HK-2 (cell line): ENCODE measurements at regions not wholly inside any gene's neighbourhood (a gene's known extent, or its start where the extent isn't known, plus 50 kb on each side); places are given as distances from the start of the nearest gene placed in this dataset.

Source experiments
- DNase-seq: peaks from one replicate; pipeline ENCODE4 v3.0.0-alpha.2; 2018; ENCODE audit not compliant: unreplicated experiment

DNA sequence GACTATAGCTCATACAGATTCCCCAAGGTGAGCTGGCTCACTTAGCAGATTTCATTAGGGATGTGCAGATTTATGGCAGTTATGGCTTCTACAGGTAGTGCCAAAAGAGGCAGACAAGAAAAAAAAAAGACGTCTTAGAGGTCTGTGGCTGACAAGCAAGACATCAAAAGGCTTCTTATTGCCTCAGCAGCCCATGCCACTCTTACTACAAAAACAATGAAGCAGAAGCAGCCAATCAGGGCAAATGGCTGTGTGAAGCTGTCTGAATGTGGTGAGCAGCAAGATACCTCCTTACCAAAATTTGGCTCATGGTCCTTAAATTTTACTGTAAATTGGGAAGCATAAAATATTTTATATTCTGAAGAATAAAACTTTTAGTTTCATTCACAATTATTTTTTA lies 557.5 kb upstream of the GOLIM4 start:
- DNase-seq = no peak

DNA sequence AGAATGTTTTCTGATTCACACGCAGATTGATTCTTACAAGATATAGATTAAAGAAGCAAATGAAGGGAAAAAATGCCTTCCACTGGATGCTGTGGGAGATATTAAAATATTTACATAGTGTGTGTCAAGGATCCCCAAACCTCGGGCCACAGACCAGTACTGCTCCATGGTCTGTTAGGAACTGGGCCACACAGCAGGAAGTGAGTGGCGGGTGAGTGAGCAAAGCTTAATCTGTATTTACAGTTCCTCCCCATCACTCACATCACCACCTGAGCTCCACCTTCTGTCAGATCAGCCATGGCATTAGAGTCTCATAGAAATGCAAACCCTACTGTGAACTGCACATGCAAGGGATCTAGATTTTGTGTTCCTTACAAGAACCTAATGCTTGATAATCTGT lies 552.6 kb upstream of the GOLIM4 start:
- DNase-seq = no peak

DNA sequence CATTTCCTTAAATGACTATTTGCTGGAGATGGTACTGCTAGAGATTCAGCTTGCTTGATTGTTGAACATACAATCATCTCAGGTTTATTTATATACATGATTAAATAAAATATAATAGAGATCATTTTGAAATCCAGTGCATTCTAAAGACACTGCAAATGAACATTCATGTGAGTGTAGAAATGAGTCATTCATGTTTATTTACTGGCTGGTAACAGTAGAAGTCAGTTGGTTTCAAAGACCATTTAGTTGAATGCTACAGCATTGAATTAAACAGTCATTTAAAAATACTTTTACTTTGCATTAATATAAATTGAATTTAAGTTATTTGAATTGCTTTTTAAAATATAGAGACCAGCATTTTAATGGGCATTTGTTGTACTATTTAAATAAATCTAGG lies 551.9 kb upstream of the GOLIM4 start:
- no peak for DNase-seq

DNA sequence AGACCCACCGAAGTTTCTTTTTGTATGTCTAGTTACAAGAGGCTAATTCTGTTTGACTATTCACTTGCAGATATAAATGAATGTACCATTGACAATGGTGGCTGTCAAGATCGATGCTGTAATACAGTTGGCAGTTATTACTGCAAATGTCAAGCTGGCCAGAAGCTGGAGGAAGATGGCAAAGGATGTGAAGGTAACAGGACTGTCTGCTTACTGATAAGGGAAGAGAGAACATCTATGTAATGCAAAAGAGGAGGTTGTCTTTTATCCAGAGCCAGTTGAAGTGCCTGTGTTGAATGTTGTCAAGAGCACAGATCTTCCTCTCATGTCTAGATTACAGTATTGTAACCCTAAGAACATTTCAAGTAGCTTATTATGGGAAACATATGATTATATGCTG lies 549.5 kb upstream of the GOLIM4 start:
- no peak for DNase-seq

DNA sequence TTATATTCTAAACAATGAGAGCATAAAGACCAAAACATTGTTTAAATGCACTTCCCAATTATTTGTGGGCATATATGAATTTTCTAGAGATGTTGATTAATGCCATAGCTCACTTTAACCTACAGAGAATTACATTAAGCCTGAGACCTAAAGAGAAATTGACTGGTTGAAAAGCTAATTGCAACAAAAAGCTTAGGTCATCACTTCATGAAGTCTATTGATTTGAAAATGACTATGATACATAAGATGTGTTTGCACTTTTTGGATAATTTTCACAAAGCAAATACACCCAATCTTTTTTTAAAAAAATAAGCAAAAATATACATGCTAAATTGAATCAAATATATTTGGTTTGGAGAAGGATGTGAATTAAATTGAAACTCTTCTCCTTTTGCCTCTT lies 532.8 kb upstream of the GOLIM4 start:
- DNase-seq = no peak

DNA sequence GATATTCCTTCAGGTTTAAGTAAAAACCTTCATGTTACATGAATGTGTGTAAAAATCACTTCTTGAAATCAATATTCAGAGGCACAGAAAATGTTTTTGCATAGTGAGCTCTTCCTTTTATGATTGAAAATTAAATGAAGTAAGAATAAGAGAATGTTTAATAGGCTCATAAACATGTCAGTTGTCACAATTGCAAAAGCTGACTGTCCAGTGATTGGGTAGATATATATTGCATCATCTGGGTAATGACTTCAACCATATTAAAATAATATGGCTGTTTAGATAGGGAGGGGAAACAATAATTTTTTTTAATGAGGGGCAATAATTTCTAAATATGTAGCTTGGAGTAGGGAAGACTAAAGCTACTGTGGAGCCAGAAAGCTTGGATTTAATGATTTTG lies 529.8 kb upstream of the GOLIM4 start:
- DNase-seq = no peak

DNA sequence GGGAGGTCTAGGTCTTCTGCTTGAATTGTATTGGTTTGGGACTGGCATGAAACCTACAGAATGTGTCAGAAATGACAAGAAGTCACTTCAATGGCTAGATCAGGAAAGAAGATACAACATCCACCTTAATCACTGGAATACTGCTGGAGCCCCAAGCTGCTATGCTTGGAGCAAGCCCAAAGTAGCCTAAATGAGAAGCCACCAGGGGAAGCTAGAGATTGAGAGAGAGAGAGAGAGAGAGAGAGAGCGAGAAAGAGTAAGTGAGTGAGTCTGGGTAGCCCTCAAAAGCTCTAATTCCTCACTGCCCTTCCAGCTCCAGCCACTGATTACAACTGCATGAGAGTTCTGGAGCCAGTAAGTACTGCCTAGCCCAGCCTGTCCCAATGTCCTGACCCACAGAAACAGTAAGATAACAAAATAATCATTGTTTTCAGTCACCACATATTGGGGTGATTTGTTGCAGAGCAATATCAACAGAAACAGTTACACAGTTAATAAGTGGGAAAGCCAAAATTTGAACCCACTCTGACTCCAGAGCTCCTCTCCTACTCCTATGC lies 529.2 kb upstream of the GOLIM4 start:
- DNase-seq = no peak

DNA sequence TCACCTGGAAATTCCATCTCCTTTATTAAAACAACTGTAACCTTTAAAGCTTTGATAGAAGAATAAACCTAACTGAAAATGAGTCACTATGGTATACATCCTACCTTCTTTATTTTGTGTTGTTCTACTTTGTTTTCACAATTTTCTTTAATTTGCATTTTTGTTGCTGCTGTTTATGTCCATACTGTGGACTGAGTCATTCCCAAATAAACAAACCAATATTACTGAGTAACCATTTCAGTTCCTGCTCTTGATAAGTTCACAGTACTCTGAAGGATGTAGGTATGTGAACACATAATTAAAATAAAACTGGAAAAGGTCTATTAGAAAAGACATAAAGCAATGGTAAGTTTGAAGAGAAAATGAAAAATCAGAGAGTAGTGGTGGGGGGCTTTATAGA lies 528.5 kb upstream of the GOLIM4 start:
- no peak for DNase-seq

DNA sequence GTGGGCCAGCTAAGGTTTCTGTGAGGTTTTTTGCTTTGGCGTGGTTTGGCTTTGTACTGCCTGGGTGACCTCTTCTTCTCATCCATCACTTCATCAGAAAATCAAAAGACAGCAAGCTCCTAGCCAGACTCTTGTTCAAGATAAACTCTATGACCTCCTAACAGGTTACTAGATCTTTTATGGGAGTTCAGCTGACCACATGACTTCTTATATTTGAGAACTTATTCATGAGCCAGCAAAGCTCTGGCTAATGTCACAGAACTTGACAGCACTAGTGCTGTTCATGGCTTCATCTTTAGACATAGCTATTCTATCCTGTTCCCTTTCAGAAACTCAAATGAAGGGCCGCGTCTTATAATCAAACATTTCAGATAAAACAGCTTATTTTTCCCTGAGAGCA lies 527.1 kb upstream of the GOLIM4 start:
- DNase-seq = no peak

DNA sequence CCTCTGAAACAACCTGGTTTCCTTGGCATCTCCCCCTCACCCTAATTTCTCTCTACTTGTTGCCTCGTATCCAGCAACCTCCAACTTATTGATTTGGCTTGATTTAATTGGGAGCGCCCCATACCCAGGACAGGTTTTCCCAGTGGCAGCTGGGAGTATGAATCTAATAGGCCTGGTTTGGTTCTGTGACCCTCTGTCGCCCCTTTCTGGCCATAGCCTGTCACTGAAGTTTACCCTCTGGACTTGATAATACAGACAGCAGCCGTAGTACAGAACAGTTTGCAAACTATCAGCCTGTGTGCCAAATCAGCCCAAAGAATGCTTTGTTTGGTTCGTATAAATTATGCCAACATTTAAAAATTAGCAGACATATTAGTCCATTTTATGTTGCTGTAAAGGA lies 525.1 kb upstream of the GOLIM4 start:
- peak; percentile 19 for DNase-seq

DNA sequence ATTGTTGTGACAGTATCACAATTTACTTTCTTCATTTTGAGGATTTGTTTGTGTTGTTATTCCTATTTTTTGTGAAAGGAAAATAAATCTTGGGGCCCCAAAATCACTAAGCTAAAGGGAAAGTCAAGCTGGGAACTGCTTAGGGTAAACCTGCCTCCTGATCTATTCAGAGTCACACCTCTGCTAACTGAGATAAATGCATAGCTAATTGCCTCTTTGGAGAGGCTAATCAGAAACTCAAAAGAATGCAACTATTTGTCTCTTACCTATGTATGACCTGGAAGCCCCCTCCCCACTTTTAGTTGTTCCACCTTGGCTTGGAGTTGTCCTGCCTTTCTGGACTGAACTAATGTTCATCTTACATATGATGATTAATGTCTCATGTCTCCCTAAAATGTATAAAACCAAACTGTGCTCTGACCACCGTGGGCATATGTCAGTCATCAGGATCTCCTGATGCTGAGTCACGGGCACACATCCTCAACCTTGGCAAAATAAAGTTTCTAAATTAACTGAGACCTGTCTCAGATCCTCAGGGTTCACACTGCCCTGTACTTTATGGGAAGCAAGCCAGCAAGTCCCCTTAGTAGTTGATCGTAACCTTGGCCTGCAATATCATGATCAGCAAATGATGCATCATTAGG lies 523.2 kb upstream of the GOLIM4 start:
- DNase-seq = no peak

DNA sequence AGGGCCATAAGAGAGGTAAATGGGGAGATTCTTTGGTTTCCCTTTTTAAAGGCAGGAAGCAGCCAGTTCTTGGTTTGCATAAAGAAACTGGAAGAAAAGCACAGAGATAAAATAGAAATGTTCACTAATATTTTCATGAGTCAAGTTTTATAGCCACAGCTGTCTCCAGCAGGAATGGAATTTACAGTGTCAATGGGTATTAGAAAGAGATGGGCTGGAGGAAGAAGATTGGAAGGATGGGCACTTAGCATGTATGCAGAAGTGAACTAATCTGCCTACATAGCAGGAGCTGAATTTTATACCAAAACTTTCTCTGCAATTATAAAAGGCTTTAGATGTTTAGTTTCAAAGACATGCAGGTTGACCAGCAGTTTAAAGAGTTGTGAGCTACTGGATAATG lies 521.9 kb upstream of the GOLIM4 start:
- no peak for DNase-seq

DNA sequence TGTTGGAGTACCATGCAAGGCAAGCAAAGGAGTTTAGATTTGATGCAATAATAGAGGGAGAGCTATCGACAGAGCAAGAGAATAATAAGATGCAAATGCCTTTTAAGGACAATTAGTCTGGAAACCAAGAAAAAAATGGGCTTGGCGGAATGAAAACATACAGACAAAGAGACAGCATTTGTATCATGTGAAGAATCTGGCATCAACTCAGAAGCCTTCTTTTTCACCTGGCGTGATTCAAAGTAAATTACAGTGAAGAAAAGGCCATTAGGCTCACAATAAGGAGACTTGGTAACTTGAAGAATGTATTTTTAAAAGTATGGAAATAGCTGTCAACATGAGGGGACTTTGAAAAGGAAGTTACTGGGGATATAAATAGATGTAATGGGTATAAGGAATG lies 521.2 kb upstream of the GOLIM4 start:
- DNase-seq = no peak

DNA sequence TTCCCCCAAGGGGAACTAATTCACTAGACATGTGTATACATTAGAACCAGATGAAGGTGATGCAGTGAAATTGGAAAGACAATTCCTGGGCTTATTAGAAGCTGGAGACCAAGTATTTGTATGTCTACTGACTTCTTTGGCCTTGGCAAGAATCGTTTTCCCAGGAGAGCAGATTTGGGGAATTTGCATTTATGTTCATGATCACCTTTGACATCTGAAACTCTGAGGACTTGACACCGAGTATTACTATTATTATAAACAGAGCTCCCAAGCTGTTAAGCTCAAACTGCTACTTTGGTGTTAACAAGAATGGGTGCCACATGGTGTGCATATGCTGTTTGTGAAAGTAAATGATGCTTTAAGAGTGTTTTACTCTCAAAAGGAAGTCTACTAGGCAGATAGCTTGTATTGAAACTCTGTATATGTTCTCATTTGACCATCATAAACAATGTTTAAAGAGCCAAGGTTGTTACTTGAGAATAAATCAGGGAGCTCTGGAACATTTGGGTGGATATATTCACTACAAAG lies 519.8 kb upstream of the GOLIM4 start:
- DNase-seq = no peak

DNA sequence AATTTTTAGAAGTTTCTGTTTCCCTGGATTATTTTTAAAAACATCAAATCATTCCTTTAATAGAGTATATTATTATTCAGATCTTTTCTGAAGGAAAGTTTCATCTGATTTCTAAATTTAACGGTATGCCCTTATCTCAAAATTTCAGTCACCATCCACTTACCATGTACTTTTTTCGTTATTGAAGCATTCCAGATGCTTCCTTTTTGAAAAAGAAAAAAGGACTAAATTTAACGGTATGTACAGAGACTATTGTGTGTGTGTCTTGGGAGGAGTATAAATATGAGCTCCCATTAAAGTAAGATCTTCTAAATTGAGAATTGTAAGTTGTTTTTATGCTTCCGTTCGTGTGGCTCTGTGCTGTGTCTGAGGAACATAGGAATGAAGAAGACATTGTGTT lies 517.4 kb upstream of the GOLIM4 start:
- DNase-seq = no peak

DNA sequence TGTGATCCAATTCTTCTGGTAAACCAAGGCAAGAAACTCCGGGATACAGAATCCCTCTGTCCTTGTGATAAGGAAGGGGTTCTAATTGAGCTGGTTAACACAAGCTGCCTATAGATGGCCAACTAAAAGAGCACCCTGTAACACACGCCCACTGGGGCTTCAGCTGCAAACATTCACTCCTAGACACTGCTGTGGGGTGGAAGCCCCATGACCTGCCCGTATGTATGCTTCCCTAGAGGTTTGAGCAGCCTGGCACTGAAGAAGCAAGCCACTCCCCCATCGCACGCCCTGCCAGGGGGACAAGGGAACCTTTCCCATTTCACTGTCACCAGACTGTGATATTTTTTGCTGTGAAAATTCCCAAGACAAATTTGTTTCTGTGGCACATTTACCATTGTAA lies 516.9 kb upstream of the GOLIM4 start:
- DNase-seq = no peak

DNA sequence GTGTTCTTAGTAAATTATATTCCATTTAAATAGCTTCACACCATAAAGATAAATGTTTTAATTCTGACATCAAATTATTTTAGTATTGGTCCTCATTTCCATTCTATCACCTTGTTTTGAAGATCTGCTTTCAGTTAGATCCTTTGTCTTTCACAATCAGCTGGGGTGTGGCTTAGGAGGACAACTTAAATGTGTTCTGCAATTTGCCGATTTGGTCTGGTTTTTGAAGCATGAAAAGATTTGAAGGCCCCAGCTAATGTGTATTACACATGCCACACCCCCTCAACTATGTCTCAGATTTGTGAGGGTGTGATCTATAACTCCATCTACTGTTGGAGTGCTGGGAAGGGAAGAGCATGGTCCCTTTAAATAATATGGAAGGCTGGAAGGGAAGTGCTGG lies 516.1 kb upstream of the GOLIM4 start:
- no peak for DNase-seq

DNA sequence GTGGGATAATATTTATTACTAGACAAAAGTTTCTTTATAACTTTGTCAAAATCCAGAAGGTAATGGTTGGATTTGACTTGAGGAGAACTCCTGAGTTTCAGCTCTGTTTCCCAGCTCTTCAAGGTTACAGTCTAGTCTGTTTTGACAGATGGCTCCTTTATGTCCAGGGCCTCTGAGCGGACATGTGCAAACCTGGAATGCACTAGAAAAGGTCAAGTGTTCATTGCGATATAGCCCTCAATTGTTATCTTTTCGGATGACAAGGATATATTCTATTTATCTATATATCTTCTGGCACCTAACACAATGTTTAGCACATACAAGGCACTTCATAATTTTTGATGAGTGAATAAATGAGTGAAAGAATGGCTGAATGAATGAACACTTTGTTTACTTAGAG lies 513.2 kb upstream of the GOLIM4 start:
- no peak for DNase-seq

DNA sequence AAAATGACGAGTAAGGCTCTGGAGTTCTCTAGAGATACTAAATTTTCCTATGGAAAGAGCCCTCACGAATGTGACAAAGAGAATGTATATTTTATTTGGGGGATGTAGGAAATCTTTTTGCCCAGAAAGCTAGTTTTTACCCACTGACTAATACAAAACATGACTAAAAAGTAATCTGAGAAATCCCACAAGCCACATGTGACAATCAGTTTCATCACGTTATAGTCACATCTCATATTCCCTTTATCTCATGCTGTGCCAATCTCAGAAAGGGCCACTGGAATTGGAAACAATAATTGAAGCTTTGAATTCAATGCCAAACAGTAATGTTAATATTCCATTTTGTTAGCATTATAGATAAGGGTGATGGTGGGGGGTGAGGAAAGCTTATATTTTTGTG lies 509.0 kb upstream of the GOLIM4 start:
- DNase-seq = no peak

DNA sequence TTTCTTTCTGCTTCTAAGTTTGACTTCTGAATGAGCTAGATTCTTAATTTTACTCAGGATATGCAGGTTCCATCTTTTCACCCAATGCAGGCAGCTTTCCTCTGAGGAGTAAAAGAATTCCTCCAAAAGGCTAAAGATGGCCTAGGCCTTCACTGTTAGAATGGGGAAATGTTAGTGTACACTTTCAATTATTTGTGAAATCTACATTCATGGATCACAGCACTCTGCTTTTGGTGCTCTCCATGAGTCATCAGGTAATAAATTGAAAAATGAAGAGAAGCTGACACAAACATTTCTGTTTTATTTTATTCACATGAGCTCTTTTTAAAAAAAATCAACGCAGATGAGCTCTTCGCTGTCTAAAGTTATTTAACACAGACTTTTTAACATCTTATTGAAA lies 502.5 kb upstream of the GOLIM4 start:
- DNase-seq = no peak

DNA sequence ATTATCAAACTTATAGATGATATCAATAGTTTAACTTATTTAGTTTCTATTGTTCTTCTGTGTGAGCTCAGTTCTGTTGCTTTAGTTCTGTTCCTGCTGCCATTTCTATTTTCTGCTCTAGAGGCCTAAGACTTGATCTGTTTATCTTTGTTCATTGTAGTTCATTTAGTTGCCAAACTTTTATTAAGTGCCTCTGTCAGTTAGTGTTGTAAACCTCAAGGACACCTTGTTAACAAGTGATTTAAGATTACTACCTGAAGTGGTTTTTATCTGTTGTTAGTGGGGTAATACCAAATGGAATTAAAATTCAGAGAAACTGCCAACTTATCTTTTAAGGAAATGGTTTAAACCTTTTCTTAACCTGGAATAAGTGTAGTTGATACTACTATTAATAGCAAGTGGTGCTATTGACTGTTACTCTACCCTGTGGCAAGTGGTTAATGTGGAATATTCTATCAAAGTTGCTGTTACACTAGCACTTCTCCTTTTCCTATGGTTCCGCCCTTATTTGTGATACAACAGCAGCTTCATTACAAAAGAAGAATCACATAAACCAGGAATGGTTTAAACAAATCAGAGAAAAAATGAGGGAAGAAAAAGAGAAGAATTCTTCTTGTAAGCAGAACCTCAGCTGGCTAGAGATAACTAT lies 500.6 kb upstream of the GOLIM4 start:
- DNase-seq = no peak

DNA sequence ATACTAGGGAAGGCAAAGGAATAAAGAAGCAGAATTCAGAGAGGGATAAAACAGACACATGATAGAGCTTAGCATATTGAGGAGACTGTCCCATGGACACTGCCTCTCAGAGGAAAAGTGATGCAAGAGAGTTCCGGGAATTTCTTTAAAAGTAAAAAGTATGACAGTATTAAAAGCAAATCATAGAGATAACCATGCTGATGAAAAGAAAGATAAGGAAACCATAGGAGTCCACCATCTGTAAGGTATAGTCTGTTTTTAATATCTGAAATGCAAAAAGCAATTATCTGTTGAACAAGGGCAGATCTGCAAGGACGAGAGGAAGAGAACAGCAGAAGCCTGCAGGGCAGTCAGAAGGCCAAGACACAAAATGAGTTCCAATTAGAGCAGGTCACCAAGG lies 495.9 kb upstream of the GOLIM4 start:
- no peak for DNase-seq

DNA sequence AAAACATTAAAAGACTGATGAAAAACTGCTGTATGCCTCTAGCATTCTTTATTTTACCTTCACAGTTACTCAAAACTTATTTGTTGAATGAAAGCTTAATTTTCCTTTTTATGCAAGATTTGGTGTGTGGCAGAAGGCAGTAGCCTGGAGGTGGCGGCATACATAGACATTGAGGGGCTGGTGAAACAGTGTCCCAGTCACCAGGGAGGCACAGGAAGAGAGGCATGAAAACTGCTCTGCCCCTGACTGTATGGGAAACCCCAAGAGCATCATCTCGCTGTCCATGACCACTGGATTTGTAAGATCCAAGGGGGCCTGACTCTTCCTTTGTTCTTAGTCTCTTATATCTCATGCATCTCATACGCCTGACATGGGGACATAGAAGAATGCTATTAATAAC lies 493.7 kb upstream of the GOLIM4 start:
- no peak for DNase-seq

DNA sequence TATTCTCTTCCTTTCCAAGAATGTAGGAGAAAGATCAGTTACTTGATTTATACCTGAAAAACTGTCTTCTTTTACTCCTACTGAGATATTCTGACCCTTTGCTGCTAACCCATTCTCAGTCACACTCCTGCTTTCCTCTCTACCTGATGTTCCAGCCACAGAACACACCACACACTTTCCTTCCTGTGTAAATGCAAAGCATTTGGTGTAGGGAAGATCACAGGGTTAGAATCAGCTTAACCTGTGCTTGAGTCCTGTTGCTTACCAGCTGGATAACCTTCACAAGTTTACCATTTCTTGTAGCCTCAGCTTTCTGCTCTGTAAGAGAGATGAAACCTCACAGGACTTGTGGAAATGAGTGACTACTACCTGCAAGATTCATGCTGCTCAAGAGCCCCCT lies 489.8 kb upstream of the GOLIM4 start:
- DNase-seq = no peak
